ENCODE measurements at regions not wholly inside any gene's neighbourhood (a gene's known extent, or its start where the extent isn't known, plus 50 kb on each side); places are given as distances from the start of the nearest gene placed in this dataset.

DNA sequence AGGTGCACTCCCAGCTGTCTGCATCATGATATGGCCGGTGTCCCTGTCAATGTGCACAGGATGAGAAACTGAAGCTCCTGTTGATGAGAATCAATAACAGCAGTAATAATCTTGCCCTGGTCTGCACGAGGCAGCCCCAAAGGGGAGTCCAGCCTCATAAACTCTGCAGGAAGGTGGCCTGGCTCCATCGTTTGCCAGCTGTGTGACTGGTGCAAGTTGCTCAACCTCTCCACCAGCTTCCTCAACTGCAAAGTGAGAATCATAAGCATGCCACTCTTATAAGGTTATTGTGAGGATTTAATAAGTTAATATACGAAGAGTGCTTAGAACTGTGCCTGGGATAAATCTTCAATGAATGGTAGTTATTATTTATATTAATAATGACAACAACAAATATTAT lies 203.4 kb upstream of the HES1 start:
- ATAC-seq (replicated peaks in 1 of 4) (no peak), DNase-seq (no peak)
- no peak overlapping the region for H3K27ac ChIP-seq (ENCODE audit: low read length)
- peaks cover 0 to 3% of the 10 kb centered on the region in 2 experiments for H3K27me3 ChIP-seq (replicated peaks in 1 of 2; ENCODE audit: control insufficient read depth in 2 of 2, extremely low read depth in 1 of 2, insufficient read depth in 2 of 2, low read length in 1 of 2)
- H3K9me3 ChIP-seq: no peaks in the 10 kb centered on the region
- Mint-ChIP-seq H3K27ac (no peak overlapping the region), H3K27me3 (peaks cover 9 to 13% of the 10 kb centered on the region in 2 donors), H3K4me3 (no peak overlapping the region), H3K4me1 (no peaks in the 10 kb centered on the region), H3K9me3 (no peaks in the 10 kb centered on the region), H3K36me3 (no peaks in the 10 kb centered on the region)
- 79% methylated on average over 2 of the region's 4 CpGs for WGBS (ENCODE audit: insufficient coverage)
- ChIA-PET POLR2A (interaction anchor here in 1 of 2 donors (0.7 kb wide), 1 partner anchor 237 kb away, joined by 3 read pairs; no protein-coding TSS in a partner anchor), CTCF (no interaction called here)
- H3K4me3 ChIP-seq (ENCODE audit: control insufficient read depth in 1 of 2, extremely low read depth in 1 of 2, low read length in 1 of 2): no peak overlapping the region
- H3K36me3 ChIP-seq (ENCODE audit: control insufficient read depth in 2 of 2, extremely low read depth in 1 of 2, insufficient read depth in 1 of 2, low read length in 1 of 2): no peaks in the 10 kb centered on the region
- no peaks in the 10 kb centered on the region for H3K4me1 ChIP-seq (ENCODE audit: control insufficient read depth in 1 of 2, extremely low read depth in 1 of 2, insufficient read depth in 2 of 2, low read length in 2 of 2)

DNA sequence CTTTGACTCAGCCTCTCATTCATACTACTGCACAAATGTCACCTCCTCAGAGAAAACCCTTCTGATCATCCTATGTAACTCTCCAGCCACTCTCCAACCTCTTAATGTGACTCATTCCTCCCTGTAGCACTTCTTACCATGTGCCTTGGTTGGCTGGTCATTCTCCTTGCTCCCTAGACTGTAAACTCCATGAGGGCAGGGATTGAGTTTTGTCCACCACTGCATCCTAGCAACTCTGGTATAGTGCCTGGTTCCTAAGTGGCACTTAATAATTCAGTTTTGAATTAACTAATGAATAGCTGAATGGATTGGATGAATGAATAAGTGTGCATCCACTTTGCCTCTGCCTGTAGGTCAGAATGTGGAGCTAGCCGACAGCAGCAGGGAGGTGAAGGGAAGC lies 202.5 kb upstream of the HES1 start:
- ChIA-PET CTCF (interaction anchor here in 1 of 2 donors (0.6 kb wide), 1 partner anchor 363 kb away, joined by 6 read pairs; no protein-coding TSS in a partner anchor), POLR2A (interaction anchor here in 1 of 2 donors (0.5 to 0.7 kb wide), 3 partner anchors 14 to 600 kb away, joined by 3 to 5 read pairs (median 3); no protein-coding TSS in a partner anchor)
- WGBS (ENCODE audit: insufficient coverage): 100% methylated on average over 1 of the region's 1 CpG
- H3K4me1 ChIP-seq (ENCODE audit: control insufficient read depth in 1 of 2, extremely low read depth in 1 of 2, insufficient read depth in 2 of 2, low read length in 2 of 2): no peaks in the 10 kb centered on the region
- Mint-ChIP-seq H3K36me3 (no peaks in the 10 kb centered on the region), H3K4me1 (no peaks in the 10 kb centered on the region), H3K4me3 (no peak overlapping the region), H3K9me3 (no peaks in the 10 kb centered on the region), H3K27ac (no peak overlapping the region), H3K27me3 (peaks cover 11 to 13% of the 10 kb centered on the region in 2 donors)
- no peaks in the 10 kb centered on the region for H3K9me3 ChIP-seq
- H3K4me3 ChIP-seq (ENCODE audit: control insufficient read depth in 1 of 2, extremely low read depth in 1 of 2, low read length in 1 of 2): no peak overlapping the region
- H3K27ac ChIP-seq (ENCODE audit: low read length): no peak overlapping the region
- H3K36me3 ChIP-seq (ENCODE audit: control insufficient read depth in 2 of 2, extremely low read depth in 1 of 2, insufficient read depth in 1 of 2, low read length in 1 of 2): no peaks in the 10 kb centered on the region
- DNase-seq: no peak
- ATAC-seq (replicated peaks in 1 of 4): no peak
- peaks cover 0 to 3% of the 10 kb centered on the region in 2 experiments for H3K27me3 ChIP-seq (replicated peaks in 1 of 2; ENCODE audit: control insufficient read depth in 2 of 2, extremely low read depth in 1 of 2, insufficient read depth in 2 of 2, low read length in 1 of 2)

DNA sequence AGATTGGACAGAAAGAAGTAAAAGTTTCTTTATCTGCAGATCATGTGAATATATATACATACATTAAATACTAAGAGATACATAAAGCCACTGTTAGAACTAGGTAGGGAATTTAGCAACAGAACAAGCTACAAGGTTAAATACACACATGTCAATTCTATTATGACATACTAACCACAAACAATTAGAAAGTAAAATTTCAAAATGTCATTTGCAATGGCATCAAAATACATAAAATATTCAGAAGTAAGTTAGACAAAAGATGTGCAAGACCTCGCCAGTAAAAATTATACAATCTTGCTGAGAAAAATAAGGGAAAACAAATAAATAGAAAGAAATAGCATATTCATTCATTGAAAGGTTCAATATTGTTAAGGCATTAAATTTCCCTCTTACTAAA lies 200.0 kb upstream of the HES1 start:
- peaks cover 0 to 6% of the 10 kb centered on the region in 2 experiments for H3K27me3 ChIP-seq (replicated peaks in 1 of 2; ENCODE audit: control insufficient read depth in 2 of 2, extremely low read depth in 1 of 2, insufficient read depth in 2 of 2, low read length in 1 of 2)
- WGBS (ENCODE audit: insufficient coverage): no CpG with 5 or more reads among the region's 1 CpG
- Mint-ChIP-seq H3K4me1 (no peaks in the 10 kb centered on the region), H3K27me3 (peaks cover 7 to 8% of the 10 kb centered on the region in 2 donors), H3K9me3 (no peaks in the 10 kb centered on the region), H3K36me3 (no peaks in the 10 kb centered on the region), H3K27ac (no peak overlapping the region), H3K4me3 (no peak overlapping the region)
- ChIA-PET POLR2A (no interaction called here), CTCF (no interaction called here)
- H3K9me3 ChIP-seq: no peaks in the 10 kb centered on the region
- H3K36me3 ChIP-seq (ENCODE audit: control insufficient read depth in 2 of 2, extremely low read depth in 1 of 2, insufficient read depth in 1 of 2, low read length in 1 of 2): no peaks in the 10 kb centered on the region
- no peak overlapping the region for H3K4me3 ChIP-seq (ENCODE audit: control insufficient read depth in 1 of 2, extremely low read depth in 1 of 2, low read length in 1 of 2)
- ATAC-seq (replicated peaks in 1 of 4) (no peak), DNase-seq (no peak)
- H3K4me1 ChIP-seq (ENCODE audit: control insufficient read depth in 1 of 2, extremely low read depth in 1 of 2, insufficient read depth in 2 of 2, low read length in 2 of 2): no peaks in the 10 kb centered on the region
- no peak overlapping the region for H3K27ac ChIP-seq (ENCODE audit: low read length)

DNA sequence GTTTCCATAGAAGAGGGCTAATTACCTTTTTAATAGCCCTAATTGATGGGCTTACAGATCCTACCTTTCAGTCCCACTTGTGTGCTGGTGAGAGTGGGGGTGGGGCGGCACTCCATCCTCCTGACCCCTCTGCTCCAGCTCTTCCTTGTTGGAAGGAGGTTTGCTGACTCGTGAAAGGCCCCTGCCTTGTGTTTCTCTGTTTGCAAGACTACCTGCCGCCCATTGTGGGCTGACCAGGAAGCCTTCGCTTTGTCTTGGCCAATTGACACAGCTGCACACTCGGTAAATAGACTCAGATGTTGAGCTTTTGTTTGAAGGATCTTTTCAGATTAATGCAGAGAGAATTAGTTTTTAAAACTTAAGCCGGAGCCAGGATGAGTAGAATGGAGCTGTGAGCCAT lies 197.3 kb upstream of the HES1 start:
- 100% methylated on average over 3 of the region's 6 CpGs for WGBS (ENCODE audit: insufficient coverage)
- no peak for DNase-seq
- no peaks in the 10 kb centered on the region for H3K4me1 Mint-ChIP-seq
- Histone ChIP-seq H3K9me3 (no peaks in the 10 kb centered on the region), H3K4me3 (ENCODE audit: control insufficient read depth in 1 of 2, extremely low read depth in 1 of 2, low read length in 1 of 2) (no peak overlapping the region), H3K36me3 (ENCODE audit: control insufficient read depth in 2 of 2, extremely low read depth in 1 of 2, insufficient read depth in 1 of 2, low read length in 1 of 2) (no peaks in the 10 kb centered on the region), H3K27ac (ENCODE audit: low read length) (no peak overlapping the region), H3K27me3 (replicated peaks in 1 of 2; ENCODE audit: control insufficient read depth in 2 of 2, extremely low read depth in 1 of 2, insufficient read depth in 2 of 2, low read length in 1 of 2) (peaks cover 0 to 4% of the 10 kb centered on the region in 2 experiments), H3K4me1 (ENCODE audit: control insufficient read depth in 1 of 2, extremely low read depth in 1 of 2, insufficient read depth in 2 of 2, low read length in 2 of 2) (no peaks in the 10 kb centered on the region)
- POLR2A ChIA-PET: no interaction called here
- H3K4me3 Mint-ChIP-seq: no peak overlapping the region
- no peaks in the 10 kb centered on the region for H3K9me3 Mint-ChIP-seq
- no peaks in the 10 kb centered on the region for H3K36me3 Mint-ChIP-seq
- H3K27ac Mint-ChIP-seq: no peak overlapping the region
- no peak for ATAC-seq (replicated peaks in 1 of 4)
- peaks cover 7 to 8% of the 10 kb centered on the region in 2 donors for H3K27me3 Mint-ChIP-seq
- CTCF ChIA-PET: no interaction called here

DNA sequence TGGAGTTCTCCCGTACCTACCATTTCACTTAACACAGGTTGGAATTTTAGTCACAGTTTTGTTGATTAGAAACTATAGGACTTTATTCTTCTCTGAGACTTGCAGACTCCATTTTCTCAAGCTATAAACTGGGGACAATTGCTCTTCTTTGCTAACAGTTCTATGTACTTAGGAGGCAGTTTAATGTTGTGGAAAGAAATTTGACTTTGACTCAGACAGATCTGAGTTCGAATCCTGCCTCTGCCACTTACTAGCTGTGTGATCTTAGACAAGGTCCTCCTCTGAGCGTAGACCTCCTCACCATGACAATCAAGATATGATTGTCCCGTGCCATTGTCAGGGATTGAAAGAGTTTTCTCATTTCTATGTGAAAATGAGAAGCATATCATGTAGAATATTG lies 196.4 kb upstream of the HES1 start:
- no peaks in the 10 kb centered on the region for H3K36me3 ChIP-seq (ENCODE audit: control insufficient read depth in 2 of 2, extremely low read depth in 1 of 2, insufficient read depth in 1 of 2, low read length in 1 of 2)
- no peaks in the 10 kb centered on the region for H3K9me3 ChIP-seq
- H3K4me3 ChIP-seq (ENCODE audit: control insufficient read depth in 1 of 2, extremely low read depth in 1 of 2, low read length in 1 of 2): no peak overlapping the region
- DNase-seq: no peak
- no CpG with 5 or more reads among the region's 4 CpGs for WGBS (ENCODE audit: insufficient coverage)
- H3K9me3 Mint-ChIP-seq: no peaks in the 10 kb centered on the region
- H3K4me1 ChIP-seq (ENCODE audit: control insufficient read depth in 1 of 2, extremely low read depth in 1 of 2, insufficient read depth in 2 of 2, low read length in 2 of 2): no peaks in the 10 kb centered on the region
- POLR2A ChIA-PET: no interaction called here
- no peaks in the 10 kb centered on the region for H3K4me1 Mint-ChIP-seq
- CTCF ChIA-PET: no interaction called here
- no peaks in the 10 kb centered on the region for H3K36me3 Mint-ChIP-seq
- peaks cover 3 to 8% of the 10 kb centered on the region in 2 donors for H3K27me3 Mint-ChIP-seq
- H3K27me3 ChIP-seq (replicated peaks in 1 of 2; ENCODE audit: control insufficient read depth in 2 of 2, extremely low read depth in 1 of 2, insufficient read depth in 2 of 2, low read length in 1 of 2): peaks cover 0 to 4% of the 10 kb centered on the region in 2 experiments
- H3K27ac ChIP-seq (ENCODE audit: low read length): no peak overlapping the region
- H3K27ac Mint-ChIP-seq: no peak overlapping the region
- no peak overlapping the region for H3K4me3 Mint-ChIP-seq
- ATAC-seq (replicated peaks in 1 of 4): no peak

DNA sequence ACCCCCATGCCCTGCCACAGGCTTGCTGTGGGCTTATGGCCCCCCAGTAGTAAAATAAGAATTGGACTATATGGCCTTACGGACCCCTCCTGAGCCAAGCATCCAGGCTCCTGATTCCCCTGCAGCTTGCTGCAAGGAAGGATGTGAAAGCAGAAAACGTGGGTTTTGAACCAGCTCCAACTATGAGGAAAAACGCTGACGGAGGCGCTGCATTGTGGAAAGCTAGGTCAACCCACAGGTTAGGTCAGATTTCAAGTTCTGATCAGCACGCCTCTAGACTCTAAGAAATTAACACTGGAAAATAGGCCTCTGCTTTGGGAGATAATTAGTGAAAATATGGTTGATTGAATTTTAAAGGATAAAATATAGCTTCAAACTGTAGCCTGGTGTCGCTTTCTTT lies 195.4 kb upstream of the HES1 start:
- WGBS (ENCODE audit: insufficient coverage): 89% methylated on average over 4 of the region's 7 CpGs
- DNase-seq (no peak), ATAC-seq (replicated peaks in 1 of 4) (no peak)
- no peaks in the 10 kb centered on the region for H3K9me3 ChIP-seq
- Mint-ChIP-seq H3K27ac (no peak overlapping the region), H3K9me3 (no peaks in the 10 kb centered on the region), H3K4me3 (no peak overlapping the region), H3K27me3 (peaks cover 2 to 6% of the 10 kb centered on the region in 2 donors), H3K36me3 (no peaks in the 10 kb centered on the region), H3K4me1 (no peaks in the 10 kb centered on the region)
- no peaks in the 10 kb centered on the region for H3K36me3 ChIP-seq (ENCODE audit: control insufficient read depth in 2 of 2, extremely low read depth in 1 of 2, insufficient read depth in 1 of 2, low read length in 1 of 2)
- H3K27me3 ChIP-seq (replicated peaks in 1 of 2; ENCODE audit: control insufficient read depth in 2 of 2, extremely low read depth in 1 of 2, insufficient read depth in 2 of 2, low read length in 1 of 2): peaks cover 0 to 4% of the 10 kb centered on the region in 2 experiments
- H3K4me3 ChIP-seq (ENCODE audit: control insufficient read depth in 1 of 2, extremely low read depth in 1 of 2, low read length in 1 of 2): no peak overlapping the region
- H3K27ac ChIP-seq (ENCODE audit: low read length): no peak overlapping the region
- CTCF ChIA-PET: no interaction called here
- H3K4me1 ChIP-seq (ENCODE audit: control insufficient read depth in 1 of 2, extremely low read depth in 1 of 2, insufficient read depth in 2 of 2, low read length in 2 of 2): no peaks in the 10 kb centered on the region
- POLR2A ChIA-PET: no interaction called here

DNA sequence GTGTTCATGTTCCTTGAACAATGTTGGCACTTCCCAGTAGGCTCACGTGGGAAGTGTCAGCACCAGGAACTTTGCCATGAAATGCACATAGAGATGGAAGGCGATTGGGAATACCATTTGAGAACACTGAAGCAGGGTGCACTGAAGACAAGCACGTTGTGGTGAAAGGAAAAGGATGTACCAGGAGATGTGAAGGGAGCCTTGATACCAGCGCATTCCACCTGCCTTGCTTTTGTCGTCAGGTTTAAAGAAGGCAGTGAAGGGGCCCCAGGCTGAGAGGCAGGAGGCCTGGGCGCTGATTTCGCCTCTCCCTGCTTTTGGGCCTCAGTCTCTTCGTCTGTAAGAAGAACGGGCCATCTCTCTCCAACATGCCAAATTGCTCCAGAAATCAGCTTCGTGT lies 194.5 kb upstream of the HES1 start:
- no peak overlapping the region for H3K4me3 Mint-ChIP-seq
- ATAC-seq (replicated peaks in 1 of 4) (no peak), DNase-seq (no peak)
- Histone ChIP-seq H3K36me3 (ENCODE audit: control insufficient read depth in 2 of 2, extremely low read depth in 1 of 2, insufficient read depth in 1 of 2, low read length in 1 of 2) (no peaks in the 10 kb centered on the region), H3K27ac (ENCODE audit: low read length) (no peak overlapping the region), H3K4me3 (ENCODE audit: control insufficient read depth in 1 of 2, extremely low read depth in 1 of 2, low read length in 1 of 2) (no peak overlapping the region), H3K9me3 (no peaks in the 10 kb centered on the region), H3K27me3 (replicated peaks in 1 of 2; ENCODE audit: control insufficient read depth in 2 of 2, extremely low read depth in 1 of 2, insufficient read depth in 2 of 2, low read length in 1 of 2) (peaks cover 0 to 8% of the 10 kb centered on the region in 2 experiments), H3K4me1 (ENCODE audit: control insufficient read depth in 1 of 2, extremely low read depth in 1 of 2, insufficient read depth in 2 of 2, low read length in 2 of 2) (no peaks in the 10 kb centered on the region)
- no peaks in the 10 kb centered on the region for H3K9me3 Mint-ChIP-seq
- H3K27me3 Mint-ChIP-seq: peaks cover 4 to 13% of the 10 kb centered on the region in 2 donors
- ChIA-PET CTCF (interaction anchor here (0.5 to 0.7 kb wide), 2 partner anchors 21 to 87 kb away, joined by 3 to 4 read pairs; no protein-coding TSS in a partner anchor), POLR2A (no interaction called here)
- 92% methylated on average over 7 of the region's 10 CpGs for WGBS (ENCODE audit: insufficient coverage)
- H3K4me1 Mint-ChIP-seq: no peaks in the 10 kb centered on the region
- no peaks in the 10 kb centered on the region for H3K36me3 Mint-ChIP-seq
- H3K27ac Mint-ChIP-seq: no peak overlapping the region
